ENCODE measurements at regions not wholly inside any gene's neighbourhood (a gene's known extent, or its start where the extent isn't known, plus 50 kb on each side); places are given as distances from the start of the nearest gene placed in this dataset.
"Not testable (repeated sequence)": the region's sequence is repeated elsewhere in the genome, so short reads cannot be mapped to it uniquely, and the experiment has no call there.

DNA sequence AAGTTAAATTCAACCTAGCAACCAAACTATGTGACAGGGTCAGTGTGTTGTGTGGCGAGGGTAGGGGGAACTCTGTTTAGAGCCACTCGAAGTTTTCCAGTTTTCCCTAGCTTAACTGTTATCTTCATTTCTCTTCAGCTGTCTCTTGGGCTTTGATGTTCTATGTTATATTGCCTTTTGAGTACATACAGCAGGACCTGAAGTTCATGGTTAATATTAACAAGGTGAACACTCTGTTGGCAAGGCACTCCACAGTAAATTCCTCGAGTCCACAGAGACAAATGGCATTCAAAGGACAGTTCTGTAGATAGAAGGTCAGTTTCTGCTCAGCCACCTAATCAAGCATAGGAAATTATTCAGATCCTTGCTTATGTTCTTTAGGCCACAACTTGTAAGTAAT lies 147.9 kb upstream of the DPH6 start:
- TF ChIP-seq, protein P1, sequence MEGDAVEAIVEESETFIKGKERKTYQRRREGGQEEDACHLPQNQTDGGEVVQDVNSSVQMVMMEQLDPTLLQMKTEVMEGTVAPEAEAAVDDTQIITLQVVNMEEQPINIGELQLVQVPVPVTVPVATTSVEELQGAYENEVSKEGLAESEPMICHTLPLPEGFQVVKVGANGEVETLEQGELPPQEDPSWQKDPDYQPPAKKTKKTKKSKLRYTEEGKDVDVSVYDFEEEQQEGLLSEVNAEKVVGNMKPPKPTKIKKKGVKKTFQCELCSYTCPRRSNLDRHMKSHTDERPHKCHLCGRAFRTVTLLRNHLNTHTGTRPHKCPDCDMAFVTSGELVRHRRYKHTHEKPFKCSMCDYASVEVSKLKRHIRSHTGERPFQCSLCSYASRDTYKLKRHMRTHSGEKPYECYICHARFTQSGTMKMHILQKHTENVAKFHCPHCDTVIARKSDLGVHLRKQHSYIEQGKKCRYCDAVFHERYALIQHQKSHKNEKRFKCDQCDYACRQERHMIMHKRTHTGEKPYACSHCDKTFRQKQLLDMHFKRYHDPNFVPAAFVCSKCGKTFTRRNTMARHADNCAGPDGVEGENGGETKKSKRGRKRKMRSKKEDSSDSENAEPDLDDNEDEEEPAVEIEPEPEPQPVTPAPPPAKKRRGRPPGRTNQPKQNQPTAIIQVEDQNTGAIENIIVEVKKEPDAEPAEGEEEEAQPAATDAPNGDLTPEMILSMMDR (conservative IDR thresholded peaks at IDR 0.05; ENCODE audit: low read length) = no peak
- DNase-seq (ENCODE audit: low read depth) = no peak
- H3K4me3 ChIP-seq (ENCODE audit: low read length) = no peak overlapping the region

DNA sequence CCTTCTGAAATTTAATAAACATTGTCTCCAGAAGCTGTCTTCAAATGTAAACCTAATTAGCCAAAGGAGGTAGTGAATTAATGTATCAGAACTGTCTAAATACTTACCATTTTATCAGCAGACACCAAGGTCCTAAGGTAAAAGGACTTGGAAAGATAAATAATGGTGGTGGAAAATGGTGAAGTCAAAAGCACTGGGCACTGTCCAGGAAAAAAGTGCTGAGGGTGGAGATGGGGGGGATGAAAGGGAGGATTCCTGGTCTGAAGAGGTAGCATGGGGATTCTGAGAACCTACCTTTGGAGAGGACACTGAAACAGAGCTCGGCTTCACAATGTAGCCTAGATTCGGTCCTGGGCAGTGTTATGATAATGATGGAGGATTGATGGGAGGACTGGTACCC lies 149.0 kb upstream of the DPH6 start:
- TF ChIP-seq, protein P1 (conservative IDR thresholded peaks at IDR 0.05; ENCODE audit: low read length) = no peak
- DNase-seq (ENCODE audit: low read depth) = no peak
- no peak overlapping the region for H3K4me3 ChIP-seq (ENCODE audit: low read length)

DNA sequence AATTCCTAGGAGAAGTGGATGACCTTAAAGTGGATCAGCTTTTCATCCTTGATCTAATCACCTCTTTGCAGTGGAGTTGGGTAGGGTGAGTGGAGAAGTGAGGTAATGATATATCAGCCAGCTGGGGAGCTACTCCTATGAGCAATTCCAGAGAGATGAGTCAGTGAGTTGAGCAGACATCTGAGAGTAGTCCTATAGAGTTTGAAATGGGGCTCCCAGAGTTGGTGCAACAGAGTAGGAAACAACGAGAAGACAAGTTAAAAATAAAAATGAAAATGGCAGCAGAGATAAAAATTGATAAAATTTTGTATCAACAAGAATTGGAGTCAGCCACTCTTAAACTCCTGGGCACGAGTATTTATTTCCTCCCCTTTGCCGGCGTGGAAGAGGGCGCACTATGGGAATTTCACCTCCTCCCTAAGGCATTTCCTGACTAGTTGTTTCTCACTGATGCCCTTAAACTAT lies 150.8 kb upstream of the DPH6 start:
- no peak overlapping the region for H3K4me3 ChIP-seq (ENCODE audit: low read length)
- TF ChIP-seq, protein P1 (conservative IDR thresholded peaks at IDR 0.05; ENCODE audit: low read length) = no peak
- DNase-seq (ENCODE audit: low read depth) = peak; percentile 62

DNA sequence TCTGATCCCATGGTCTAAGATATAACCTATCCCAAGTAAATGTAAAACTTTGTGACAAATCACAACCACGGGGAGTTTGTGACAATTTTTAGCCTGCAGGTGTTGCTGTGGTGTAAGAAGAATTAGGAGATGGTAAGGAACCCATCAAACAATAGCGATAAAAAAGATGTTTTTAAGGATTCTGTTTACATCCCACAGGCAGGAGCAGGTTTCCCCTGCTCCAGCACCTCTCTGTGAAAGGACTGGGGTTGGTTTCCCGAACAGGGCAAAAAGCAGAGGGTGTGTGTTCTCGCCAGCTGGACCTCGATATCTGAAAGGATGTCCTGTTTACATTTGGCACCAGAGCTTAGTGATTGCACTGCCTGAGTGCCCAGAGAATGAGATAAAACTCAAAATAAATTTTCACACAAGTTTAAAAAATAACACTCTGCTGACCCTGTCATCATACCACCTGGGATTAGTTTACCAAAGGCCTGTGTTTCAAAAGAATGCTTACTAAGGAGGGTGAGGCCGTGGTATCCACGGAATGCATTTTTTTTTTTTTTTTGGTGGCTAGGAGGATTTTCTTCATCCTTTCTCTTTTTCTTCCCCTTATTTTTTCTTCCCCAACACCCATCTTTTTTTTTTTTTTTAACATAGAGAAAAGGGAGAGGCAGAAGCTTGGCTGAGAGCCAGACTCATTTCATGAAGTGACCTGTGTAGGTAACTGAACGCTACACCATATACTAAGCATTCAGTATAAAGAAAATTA lies 151.8 kb upstream of the DPH6 start:
- H3K4me3 ChIP-seq (ENCODE audit: low read length) = no peak overlapping the region
- TF ChIP-seq, protein P1 (conservative IDR thresholded peaks at IDR 0.05; ENCODE audit: low read length) = 0 out of 2 replicates have a peak, but pooled peaks have one; percentile 6
- DNase-seq (ENCODE audit: low read depth) = peak; percentile 66

DNA sequence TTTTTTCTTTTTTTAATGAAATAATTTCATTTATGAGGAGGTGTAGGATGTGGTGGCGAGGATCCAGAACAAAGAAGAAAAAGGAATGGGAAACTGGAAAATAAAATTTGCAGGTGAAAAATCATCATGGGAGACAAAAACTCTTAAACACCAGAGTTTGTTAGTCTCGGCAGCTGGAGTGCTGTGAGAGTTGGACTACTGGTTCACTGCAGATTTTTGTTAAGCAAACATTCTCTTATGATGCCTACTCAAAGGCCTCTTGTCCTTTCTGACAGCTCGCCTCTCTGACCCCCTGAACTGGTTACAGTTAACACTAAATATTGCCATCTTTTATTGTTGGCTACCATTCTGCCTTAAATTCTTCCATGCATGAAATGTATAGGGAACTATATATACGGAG lies 152.4 kb upstream of the DPH6 start:
- no peak for DNase-seq (ENCODE audit: low read depth)
- H3K4me3 ChIP-seq (ENCODE audit: low read length) = no peak overlapping the region
- TF ChIP-seq, protein P1 (conservative IDR thresholded peaks at IDR 0.05; ENCODE audit: low read length) = no peak

DNA sequence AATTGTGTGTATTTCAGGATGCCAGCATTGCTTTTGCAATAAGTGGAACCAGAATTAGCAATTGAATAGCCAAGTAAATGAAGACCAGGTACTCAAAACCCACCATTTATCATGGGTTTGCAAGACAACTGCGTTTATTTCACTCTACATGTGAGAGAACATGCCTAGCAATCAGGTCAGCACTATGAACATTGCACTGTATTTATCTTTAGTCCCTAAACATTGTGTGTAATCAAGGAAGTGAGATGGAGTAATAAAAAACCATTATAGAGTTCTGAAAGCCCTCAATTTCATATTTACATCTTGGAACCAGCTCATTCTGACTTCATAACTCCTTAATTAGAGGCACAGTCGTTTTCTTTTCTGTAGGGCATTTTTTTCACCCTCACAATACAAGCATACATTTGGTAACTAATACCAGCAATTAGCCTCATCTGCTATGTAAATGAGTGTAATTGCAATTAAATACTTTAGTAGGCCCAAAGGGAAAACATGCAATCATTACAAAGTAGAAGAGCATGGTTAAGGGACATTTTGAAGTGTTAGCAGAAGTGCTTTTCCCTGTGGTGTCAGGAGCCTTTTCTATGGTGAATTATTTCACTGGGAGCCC lies 153.1 kb upstream of the DPH6 start:
- TF ChIP-seq, protein P1 (conservative IDR thresholded peaks at IDR 0.05; ENCODE audit: low read length) = no peak

DNA sequence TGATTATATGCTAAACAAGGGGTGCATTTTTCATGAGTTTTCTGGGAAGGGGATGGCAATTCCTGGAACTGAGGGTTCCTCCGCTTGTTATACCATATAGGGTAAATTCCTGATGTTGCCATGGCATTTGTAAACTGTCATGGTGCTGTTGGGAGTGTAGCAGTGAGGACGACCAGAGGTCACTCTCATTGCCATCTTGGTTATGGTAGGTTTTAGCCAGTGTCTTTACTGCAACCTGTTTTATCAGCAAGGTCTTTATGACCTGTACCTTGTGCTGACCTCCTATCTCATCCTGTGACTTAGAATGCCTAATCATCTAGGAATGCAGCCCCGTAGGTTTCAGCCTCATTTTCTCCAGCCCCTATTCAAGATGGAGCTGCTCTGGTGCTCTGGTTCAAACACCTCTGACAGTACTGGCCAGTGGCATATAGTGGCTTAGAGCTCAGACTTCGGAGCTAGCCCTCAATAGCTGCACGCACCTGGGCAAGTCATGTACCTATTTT lies 154.2 kb upstream of the DPH6 start:
- H3K4me3 ChIP-seq (ENCODE audit: low read length); DNase-seq (ENCODE audit: low read depth): not testable (repeated sequence)

More for the DNA sequence above, 153.1 kb upstream of the DPH6 start:
- no peak overlapping the region for H3K4me3 ChIP-seq (ENCODE audit: low read length)
- no peak for DNase-seq (ENCODE audit: low read depth)

Data from AG10803 (cell line).